Astrocyte of the spinal cord (primary cell): ENCODE measurements at regions not wholly inside any gene's neighbourhood (a gene's known extent, or its start where the extent isn't known, plus 50 kb on each side); places are given as distances from the start of the nearest gene placed in this dataset.

Experiments used
- DNase-seq: peaks from one replicate; pipeline ENCODE4 v3.0.0; 2011; ENCODE audit warnings: low read depth, low spot score
- H3K4me3 ChIP-seq: 2 replicates; pipeline ENCODE4 v1.5.1; 2011; ENCODE audit warnings: low read depth, mild to moderate bottlenecking, low read length, moderate library complexity
- in situ Hi-C: cut with HindIII; loops from 2 replicates; pipeline ENCODE4 v1.10.0; 2017; ENCODE audit warnings: low sequenced_read_pairs
- TF ChIP-seq, protein P1 (sequence below): IDR thresholded peaks from 2 replicates; pipeline ENCODE4 v1.5.1; 2012; ENCODE audit warnings: low read depth, mild to moderate bottlenecking, low read length, inconsistent platforms

DNA sequence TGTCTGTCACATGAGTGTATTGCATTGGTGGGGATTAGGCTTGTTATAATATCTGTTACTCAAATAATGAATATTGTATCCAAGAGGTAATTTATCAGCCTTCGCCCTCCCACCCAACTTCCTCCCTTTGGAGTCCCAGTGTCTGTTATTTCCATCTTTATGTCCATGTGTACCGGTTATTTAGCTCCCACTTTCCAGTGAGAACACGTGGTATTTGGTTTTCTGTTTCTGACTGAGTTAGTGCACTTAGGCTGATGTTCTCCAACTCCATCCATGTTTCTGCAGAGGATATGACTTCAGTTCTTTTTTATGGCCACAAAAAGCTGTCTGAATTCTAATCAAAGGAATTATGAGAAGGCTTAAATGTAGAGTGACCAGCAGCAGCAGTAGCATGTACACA is 104.0 kb upstream of the ARHGAP28 start:
- TF ChIP-seq, protein P1, sequence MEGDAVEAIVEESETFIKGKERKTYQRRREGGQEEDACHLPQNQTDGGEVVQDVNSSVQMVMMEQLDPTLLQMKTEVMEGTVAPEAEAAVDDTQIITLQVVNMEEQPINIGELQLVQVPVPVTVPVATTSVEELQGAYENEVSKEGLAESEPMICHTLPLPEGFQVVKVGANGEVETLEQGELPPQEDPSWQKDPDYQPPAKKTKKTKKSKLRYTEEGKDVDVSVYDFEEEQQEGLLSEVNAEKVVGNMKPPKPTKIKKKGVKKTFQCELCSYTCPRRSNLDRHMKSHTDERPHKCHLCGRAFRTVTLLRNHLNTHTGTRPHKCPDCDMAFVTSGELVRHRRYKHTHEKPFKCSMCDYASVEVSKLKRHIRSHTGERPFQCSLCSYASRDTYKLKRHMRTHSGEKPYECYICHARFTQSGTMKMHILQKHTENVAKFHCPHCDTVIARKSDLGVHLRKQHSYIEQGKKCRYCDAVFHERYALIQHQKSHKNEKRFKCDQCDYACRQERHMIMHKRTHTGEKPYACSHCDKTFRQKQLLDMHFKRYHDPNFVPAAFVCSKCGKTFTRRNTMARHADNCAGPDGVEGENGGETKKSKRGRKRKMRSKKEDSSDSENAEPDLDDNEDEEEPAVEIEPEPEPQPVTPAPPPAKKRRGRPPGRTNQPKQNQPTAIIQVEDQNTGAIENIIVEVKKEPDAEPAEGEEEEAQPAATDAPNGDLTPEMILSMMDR = no peak
- DNase-seq = no peak
- H3K4me3 ChIP-seq = no peak overlapping the region
- in situ Hi-C loops = no loop called here

DNA sequence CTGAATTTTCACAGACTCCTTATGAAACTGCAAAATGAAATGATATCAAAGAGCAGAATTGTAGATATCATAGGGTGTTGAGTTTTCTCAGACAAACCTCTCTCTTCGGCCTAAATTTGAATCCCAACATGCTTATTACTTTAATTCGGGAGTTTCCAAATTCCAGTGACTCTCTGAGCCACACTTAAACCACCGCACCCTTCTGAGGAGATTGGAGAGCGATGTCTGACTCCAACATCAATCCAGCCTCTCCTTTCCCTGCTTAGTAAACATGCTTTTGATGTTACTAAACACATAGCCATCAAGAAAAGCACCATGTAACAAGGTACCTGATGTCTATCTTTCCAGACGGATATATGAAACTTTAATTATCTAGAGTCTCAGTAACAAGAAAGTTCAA is 103.1 kb upstream of the ARHGAP28 start:
- DNase-seq = no peak
- H3K4me3 ChIP-seq = no peak overlapping the region
- TF ChIP-seq, protein P1 = no peak
- in situ Hi-C loops = no loop called here

DNA sequence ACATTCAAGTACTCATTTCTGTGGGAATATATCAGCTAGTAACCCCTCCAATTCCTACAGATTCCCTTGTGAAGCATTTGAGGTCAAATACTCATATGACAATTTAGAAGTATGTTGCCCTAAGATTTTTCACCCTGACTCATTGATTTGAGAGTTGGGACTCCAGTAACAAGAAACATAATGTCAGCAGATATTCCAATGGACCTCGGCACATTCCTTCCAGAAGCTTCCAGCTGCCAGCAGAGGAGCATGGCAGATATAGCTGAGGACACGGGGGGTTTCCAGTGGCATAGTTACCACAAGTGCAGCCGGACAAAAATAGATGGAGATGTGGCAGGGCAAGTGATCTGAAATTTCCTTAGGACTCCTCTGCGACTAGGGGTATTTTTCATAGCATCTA is 101.9 kb upstream of the ARHGAP28 start:
- no peak overlapping the region for H3K4me3 ChIP-seq
- in situ Hi-C loops = no loop called here
- TF ChIP-seq, protein P1 = no peak
- peak; percentile 50 for DNase-seq

DNA sequence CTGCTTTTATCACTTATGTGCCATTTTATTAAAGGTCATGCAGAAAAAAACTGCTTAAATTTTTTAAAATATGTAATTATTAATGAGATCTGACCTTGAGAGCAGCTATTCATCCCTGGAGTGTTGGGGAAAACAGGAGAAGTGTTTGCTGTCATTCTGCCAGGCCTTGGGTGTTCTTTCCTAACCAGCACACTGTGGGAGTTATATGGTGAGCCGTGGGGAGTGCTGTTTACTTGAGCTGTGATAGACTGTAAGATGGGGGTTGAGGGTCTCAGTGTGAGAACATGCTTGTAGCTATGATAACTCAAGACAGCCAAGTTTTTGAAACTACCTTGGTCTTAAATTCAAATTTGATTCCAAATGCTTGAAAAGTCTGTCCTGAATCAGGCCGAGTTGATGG is 101.3 kb upstream of the ARHGAP28 start:
- no peak overlapping the region for H3K4me3 ChIP-seq
- peak; percentile 46 for DNase-seq
- in situ Hi-C loops = no loop called here
- TF ChIP-seq, protein P1 = no peak

DNA sequence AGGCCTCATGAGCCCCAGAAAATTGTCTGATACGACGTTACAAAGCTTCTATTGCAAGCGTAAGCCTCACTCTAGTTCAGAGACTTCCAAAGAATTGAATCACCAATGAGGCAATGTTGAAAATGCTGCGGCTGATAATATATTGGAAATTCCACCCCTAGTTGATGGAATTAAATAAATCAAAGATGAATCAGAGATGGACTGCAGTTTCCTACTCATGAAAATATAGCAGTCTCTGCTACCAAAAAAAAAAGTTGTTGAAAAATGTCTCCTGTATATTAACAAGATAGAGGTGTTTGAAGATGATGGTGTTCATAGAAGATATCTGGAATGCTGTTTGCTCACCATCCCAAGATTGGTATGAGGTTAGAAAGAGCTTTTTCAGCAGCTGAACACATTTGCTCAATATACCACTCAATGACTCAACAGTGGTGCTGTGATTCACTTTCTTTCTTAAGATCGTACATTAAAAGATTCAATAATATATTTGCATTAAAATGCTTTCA is 99.8 kb upstream of the ARHGAP28 start:
- TF ChIP-seq, protein P1 = no peak
- peak; percentile 75 for DNase-seq
- in situ Hi-C loops = no loop called here
- H3K4me3 ChIP-seq = no peak overlapping the region

DNA sequence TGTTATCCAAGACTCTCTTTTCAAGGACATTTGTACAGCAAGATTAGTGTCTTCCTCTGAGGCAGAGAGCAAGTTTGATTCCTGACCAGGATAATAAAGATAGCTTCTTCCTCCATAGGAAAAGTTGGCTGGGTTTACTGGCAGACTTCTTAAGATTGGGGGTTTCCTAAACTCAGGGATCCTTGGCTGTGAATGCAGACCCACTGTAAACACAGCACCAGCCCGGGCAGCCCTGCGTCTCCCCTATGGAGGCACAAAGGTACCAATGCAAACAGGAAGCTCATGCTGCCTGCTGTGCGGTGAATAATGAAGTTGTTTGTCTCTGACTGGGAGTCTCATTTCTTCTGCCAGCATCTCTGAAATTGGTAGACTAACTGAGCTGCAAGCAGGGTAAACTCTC is 96.2 kb upstream of the ARHGAP28 start:
- no peak overlapping the region for H3K4me3 ChIP-seq
- DNase-seq = no peak
- TF ChIP-seq, protein P1 = no peak
- in situ Hi-C loops = no loop called here

DNA sequence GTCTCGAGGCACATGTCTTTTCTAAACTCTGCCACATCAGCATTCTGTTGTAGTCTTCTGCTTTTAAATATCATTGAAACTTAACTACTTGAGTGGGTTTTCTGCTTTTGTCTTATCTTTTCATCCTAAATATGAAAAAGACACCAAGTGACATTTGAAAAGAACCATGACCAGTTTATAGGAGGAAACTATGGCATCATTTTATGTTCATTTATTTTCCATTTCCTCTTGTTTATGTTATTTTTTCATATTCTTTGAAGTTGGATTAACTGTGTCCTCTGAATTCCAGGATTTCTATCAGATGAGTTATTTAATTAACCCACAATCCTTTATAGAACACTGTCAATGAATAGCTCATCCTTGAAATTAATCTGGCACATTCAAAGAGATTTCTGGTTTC is 93.4 kb upstream of the ARHGAP28 start:
- H3K4me3 ChIP-seq = no peak overlapping the region
- TF ChIP-seq, protein P1 = no peak
- in situ Hi-C loops = no loop called here
- no peak for DNase-seq
